ENCODE measurements at regions not wholly inside any gene's neighbourhood (a gene's known extent, or its start where the extent isn't known, plus 50 kb on each side); places are given as distances from the start of the nearest gene placed in this dataset.

- no peaks in the 10 kb centered on the region for H3K4me1 Mint-ChIP-seq
- no peaks in the 10 kb centered on the region for H3K79me2 ChIP-seq (ENCODE audit: insufficient read depth, low read length)
- no peak overlapping the region for H3K4me3 ChIP-seq (replicated peaks in 1 of 3; ENCODE audit: low read depth in 2 of 3, low read length in 3 of 3)
Measured at GRCh38 chr3:4140921-4141320, 162.2 kb upstream of the SETMAR start.

GRCh38 chr3:4147556-4148118 lies 155.5 kb upstream of the SETMAR start:
- no peak overlapping the region for H3K4me3 ChIP-seq (replicated peaks in 1 of 3; ENCODE audit: low read depth in 2 of 3, low read length in 3 of 3)
- Mint-ChIP-seq H3K27me3 (ENCODE audit: low read depth in 3 of 3) (no peaks in the 10 kb centered on the region), H3K4me3 (no peak overlapping the region), H3K27ac (no peak overlapping the region), H3K4me1 (no peaks in the 10 kb centered on the region), H3K9me3 (peaks cover 0 to 6% (median 0%) of the 10 kb centered on the region in 7 donors), H3K36me3 (no peaks in the 10 kb centered on the region)
- no peak overlapping the region for H2AFZ ChIP-seq (ENCODE audit: insufficient read depth, low read depth, low read length, poor library complexity, severe bottlenecking)
- no peaks in the 10 kb centered on the region for H3K9me3 ChIP-seq (replicated peaks in 1 of 2; ENCODE audit: control insufficient read depth in 1 of 2, insufficient read depth in 1 of 2, low read length in 2 of 2)
- H4K20me1 ChIP-seq (ENCODE audit: insufficient read depth, low read length): no peaks in the 10 kb centered on the region
- H3K79me2 ChIP-seq (ENCODE audit: insufficient read depth, low read length): no peaks in the 10 kb centered on the region
- no peak for DNase-seq
- H3K27ac ChIP-seq (ENCODE audit: low read depth in 1 of 2, low read length in 2 of 2): no peak overlapping the region
- no peak for TF ChIP-seq CTCF (IDR thresholded peaks at IDR 0.05)
- H3K27me3 ChIP-seq (ENCODE audit: control insufficient read depth in 2 of 2, insufficient read depth in 2 of 2, low read length in 2 of 2): no peaks in the 10 kb centered on the region
- intact Hi-C loops (cut with micrococcal nuclease): no loop called here
- no peak overlapping the region for H3K4me2 ChIP-seq (replicated peaks; ENCODE audit: extremely low read depth, low read length, poor library complexity, severe bottlenecking)
- WGBS (ENCODE audit: insufficient coverage): no CpG with 5 or more reads among the region's 3 CpGs
- H3K9ac ChIP-seq (ENCODE audit: insufficient read depth, low read length, poor library complexity, severe bottlenecking): no peak overlapping the region
- no peaks in the 10 kb centered on the region for H3K4me1 ChIP-seq (ENCODE audit: control insufficient read depth in 1 of 2, insufficient read depth in 2 of 2, low read length in 2 of 2)
- no peaks in the 10 kb centered on the region for H3K36me3 ChIP-seq (replicated peaks in 1 of 2; ENCODE audit: control insufficient read depth in 1 of 2, insufficient read depth in 2 of 2, low read length in 2 of 2)

More at GRCh38 chr3:4140921-4141320, 162.2 kb upstream of the SETMAR start:
- H3K36me3 Mint-ChIP-seq: no peaks in the 10 kb centered on the region
- no peaks in the 10 kb centered on the region for H3K36me3 ChIP-seq (replicated peaks in 1 of 2; ENCODE audit: control insufficient read depth in 1 of 2, insufficient read depth in 2 of 2, low read length in 2 of 2)
- no CpG with 5 or more reads among the region's 1 CpG for WGBS (ENCODE audit: insufficient coverage)
- H3K4me3 Mint-ChIP-seq: no peak overlapping the region
- no peaks in the 10 kb centered on the region for H4K20me1 ChIP-seq (ENCODE audit: insufficient read depth, low read length)
- H3K9ac ChIP-seq (ENCODE audit: insufficient read depth, low read length, poor library complexity, severe bottlenecking): no peak overlapping the region
- H3K27me3 Mint-ChIP-seq (ENCODE audit: low read depth in 3 of 3): no peaks in the 10 kb centered on the region
- no peak overlapping the region for H2AFZ ChIP-seq (ENCODE audit: insufficient read depth, low read depth, low read length, poor library complexity, severe bottlenecking)
- H3K27ac ChIP-seq (ENCODE audit: low read depth in 1 of 2, low read length in 2 of 2): no peak overlapping the region
- intact Hi-C loops (cut with micrococcal nuclease): no loop called here
- no peak for TF ChIP-seq CTCF (IDR thresholded peaks at IDR 0.05)
- H3K4me1 ChIP-seq (ENCODE audit: control insufficient read depth in 1 of 2, insufficient read depth in 2 of 2, low read length in 2 of 2): no peaks in the 10 kb centered on the region
- no peak for DNase-seq
- peaks cover 0 to 3% (median 0%) of the 10 kb centered on the region in 7 donors for H3K9me3 Mint-ChIP-seq
- no peak overlapping the region for H3K27ac Mint-ChIP-seq
- H3K27me3 ChIP-seq (ENCODE audit: control insufficient read depth in 2 of 2, insufficient read depth in 2 of 2, low read length in 2 of 2): no peaks in the 10 kb centered on the region
- no peak overlapping the region for H3K4me2 ChIP-seq (replicated peaks; ENCODE audit: extremely low read depth, low read length, poor library complexity, severe bottlenecking)
- H3K9me3 ChIP-seq (replicated peaks in 1 of 2; ENCODE audit: control insufficient read depth in 1 of 2, insufficient read depth in 1 of 2, low read length in 2 of 2): no peaks in the 10 kb centered on the region
